Astrocyte (in vitro differentiated cells and primary cell): ENCODE measurements at regions not wholly inside any gene's neighbourhood (a gene's known extent, or its start where the extent isn't known, plus 50 kb on each side); places are given as distances from the start of the nearest gene placed in this dataset.

ENCODE experiments used
- DNase-seq: peaks from one replicate; pipeline ENCODE4 v3.0.0-alpha.2; 2010; ENCODE audit warnings: low read depth
- FAIRE-seq: peaks from 2 replicates; lab custom pipeline; 2011; peaks lifted over from hg19 to GRCh38; lab: Jason Lieb, UNC
- H2AFZ ChIP-seq: 2 replicates; pipeline ENCODE4 v1.6.0; 2012; ENCODE audit warnings: low read depth, low read length, inconsistent platforms
- H3K27ac ChIP-seq: 2 replicates; pipeline ENCODE4 v1.5.1; 2011; ENCODE audit warnings: low read depth, low read length, inconsistent platforms
- H3K27me3 ChIP-seq: 2 replicates; pipeline ENCODE4 v1.6.0; 2011; ENCODE audit warnings: low read length, inconsistent platforms; ENCODE audit not compliant: insufficient read depth
- H3K36me3 ChIP-seq: 2 replicates; pipeline ENCODE4 v1.5.1; 2011; ENCODE audit warnings: low read length, inconsistent platforms; ENCODE audit not compliant: insufficient read depth
- H3K4me1 ChIP-seq: 2 replicates; pipeline ENCODE4 v1.5.1; 2011; ENCODE audit warnings: low read length, inconsistent platforms; ENCODE audit not compliant: insufficient read depth
- H3K4me2 ChIP-seq: 2 replicates; pipeline ENCODE4 v1.6.0; 2012; ENCODE audit warnings: low read length, inconsistent platforms
- H3K4me3 ChIP-seq: 2 replicates; pipeline ENCODE4 v1.5.1; 2011; ENCODE audit warnings: low read depth, mild to moderate bottlenecking, low read length, inconsistent platforms; ENCODE audit not compliant: insufficient read depth
- H3K79me2 ChIP-seq: 2 replicates; pipeline ENCODE4 v1.6.0; 2012; ENCODE audit warnings: mild to moderate bottlenecking, low read length, inconsistent platforms; ENCODE audit not compliant: insufficient read depth
- H3K9ac ChIP-seq: 2 replicates; pipeline ENCODE4 v1.6.0; 2012; ENCODE audit warnings: mild to moderate bottlenecking, low read length, inconsistent platforms
- H3K9me3 ChIP-seq: 2 replicates; pipeline ENCODE4 v1.5.1; 2012; ENCODE audit warnings: low read depth, mild to moderate bottlenecking, low read length, inconsistent platforms; ENCODE audit not compliant: insufficient read depth
- H4K20me1 ChIP-seq: 2 replicates; pipeline ENCODE4 v1.6.0; 2012; ENCODE audit warnings: low read length, inconsistent platforms; ENCODE audit not compliant: insufficient read depth
- H3K27ac Mint-ChIP-seq: one replicate; pipeline ENCODE4 v1.8.0; 2021; ENCODE audit warnings: mild to moderate bottlenecking, mixed read lengths; ENCODE audit not compliant: unreplicated experiment
- H3K27me3 Mint-ChIP-seq: one replicate; pipeline ENCODE4 v1.8.0; 2021; ENCODE audit warnings: low read depth, mixed read lengths; ENCODE audit not compliant: unreplicated experiment
- H3K36me3 Mint-ChIP-seq: one replicate; pipeline ENCODE4 v1.8.0; 2021; ENCODE audit warnings: low read depth, mixed read lengths; ENCODE audit not compliant: unreplicated experiment
- H3K4me1 Mint-ChIP-seq: one replicate; pipeline ENCODE4 v1.8.0; 2021; ENCODE audit warnings: low read depth, mixed read lengths; ENCODE audit not compliant: unreplicated experiment
- H3K4me3 Mint-ChIP-seq: one replicate; pipeline ENCODE4 v1.8.0; 2021; ENCODE audit warnings: mild to moderate bottlenecking, moderate library complexity, mixed read lengths; ENCODE audit not compliant: unreplicated experiment
- H3K9me3 Mint-ChIP-seq: one replicate; pipeline ENCODE4 v1.8.0; 2021; ENCODE audit warnings: mild to moderate bottlenecking, mixed read lengths; ENCODE audit not compliant: unreplicated experiment
- CTCF ChIP-seq: IDR thresholded peaks from 2 replicates; pipeline ENCODE4 v1.5.1; 2011; ENCODE audit warnings: low read depth, mild to moderate bottlenecking, inconsistent platforms, low read length, moderate library complexity; ENCODE audit not compliant: insufficient read depth
- EZH2 ChIP-seq: IDR thresholded peaks from 2 replicates; pipeline ENCODE4 v1.6.1; 2012; ENCODE audit warnings: mild to moderate bottlenecking, low read length, inconsistent platforms; ENCODE audit not compliant: insufficient read depth

GRCh38 chr15:95840004-95840403, 490.5 kb upstream of the NR2F2 start:
- Histone ChIP-seq H3K4me1 (peaks cover 6% of the 10 kb centered on the region), H3K4me2 (peak overlapping the region; percentile 34), H3K79me2 (no peaks in the 10 kb centered on the region), H3K36me3 (no peaks in the 10 kb centered on the region), H3K27me3 (no peaks in the 10 kb centered on the region), H3K9me3 (no peaks in the 10 kb centered on the region), H3K4me3 (no peak overlapping the region), H2AFZ (no peak overlapping the region), H3K9ac (no peak overlapping the region), H4K20me1 (no peaks in the 10 kb centered on the region), H3K27ac (no peak overlapping the region)
- H3K27ac Mint-ChIP-seq, result no peak overlapping the region
- FAIRE-seq (no peak), DNase-seq (peak; percentile 87)
- H3K4me3 Mint-ChIP-seq, result no peak overlapping the region
- H3K27me3 Mint-ChIP-seq, result no peaks in the 10 kb centered on the region
- no peaks in the 10 kb centered on the region for H3K9me3 Mint-ChIP-seq
- peaks cover 5% of the 10 kb centered on the region for H3K4me1 Mint-ChIP-seq
- no peaks in the 10 kb centered on the region for H3K36me3 Mint-ChIP-seq
- TF ChIP-seq EZH2 (no peak), CTCF (no peak)

GRCh38 chr15:95840855-95841254, 489.6 kb upstream of the NR2F2 start:
- H3K9me3 ChIP-seq, result no peaks in the 10 kb centered on the region
- H3K27me3 Mint-ChIP-seq, result no peaks in the 10 kb centered on the region
- no peaks in the 10 kb centered on the region for H3K79me2 ChIP-seq
- no peak overlapping the region for H3K27ac ChIP-seq
- H3K9me3 Mint-ChIP-seq, result no peaks in the 10 kb centered on the region
- no peak overlapping the region for H2AFZ ChIP-seq
- no peak overlapping the region for H3K4me3 ChIP-seq
- H3K9ac ChIP-seq, result no peak overlapping the region
- no peak for DNase-seq
- peaks cover 6% of the 10 kb centered on the region for H3K4me1 ChIP-seq
- H3K4me3 Mint-ChIP-seq, result no peak overlapping the region
- H3K36me3 ChIP-seq, result no peaks in the 10 kb centered on the region
- TF ChIP-seq CTCF (no peak), EZH2 (no peak)
- H3K4me2 ChIP-seq, result no peak overlapping the region
- H4K20me1 ChIP-seq, result no peaks in the 10 kb centered on the region
- H3K27ac Mint-ChIP-seq, result no peak overlapping the region
- no peaks in the 10 kb centered on the region for H3K36me3 Mint-ChIP-seq
- FAIRE-seq, result no peak
- H3K4me1 Mint-ChIP-seq, result peaks cover 5% of the 10 kb centered on the region
- no peaks in the 10 kb centered on the region for H3K27me3 ChIP-seq

GRCh38 chr15:95842576-95842975, 487.9 kb upstream of the NR2F2 start:
- TF ChIP-seq CTCF (no peak), EZH2 (no peak)
- no peaks in the 10 kb centered on the region for H3K9me3 Mint-ChIP-seq
- H3K4me3 Mint-ChIP-seq, result no peak overlapping the region
- H3K27ac Mint-ChIP-seq, result no peak overlapping the region
- Histone ChIP-seq H3K36me3 (no peaks in the 10 kb centered on the region), H3K79me2 (no peaks in the 10 kb centered on the region), H3K27me3 (no peaks in the 10 kb centered on the region), H3K27ac (no peak overlapping the region), H3K4me3 (no peak overlapping the region), H2AFZ (no peak overlapping the region), H4K20me1 (no peaks in the 10 kb centered on the region), H3K4me2 (peak overlapping the region; percentile 51), H3K9me3 (no peaks in the 10 kb centered on the region), H3K9ac (no peak overlapping the region), H3K4me1 (peaks cover 6% of the 10 kb centered on the region)
- no peak for FAIRE-seq
- peaks cover 10% of the 10 kb centered on the region for H3K4me1 Mint-ChIP-seq
- no peaks in the 10 kb centered on the region for H3K27me3 Mint-ChIP-seq
- DNase-seq, result no peak
- no peaks in the 10 kb centered on the region for H3K36me3 Mint-ChIP-seq
